ENCODE measurements at regions not wholly inside any gene's neighbourhood (a gene's known extent, or its start where the extent isn't known, plus 50 kb on each side); places are given as distances from the start of the nearest gene placed in this dataset.

- ATAC-seq (no peak), DNase-seq (ENCODE audit: low spot score) (no peak)
- peaks cover 24 to 29% of the 10 kb centered on the region in 2 donors for H3K4me1 Mint-ChIP-seq (ENCODE audit: low read depth in 2 of 2)
- peaks cover 57 to 68% of the 10 kb centered on the region in 2 donors for H3K27me3 Mint-ChIP-seq
- H3K36me3 Mint-ChIP-seq = no peaks in the 10 kb centered on the region
- no peaks in the 10 kb centered on the region for H3K9me3 Mint-ChIP-seq
- no peak overlapping the region for H3K27ac Mint-ChIP-seq
- H3K4me3 Mint-ChIP-seq = no peak overlapping the region
These were observed 70.9 kb upstream of the POLG start for GRCh38 chr15:89405494-89405893.

GRCh38 chr15:89404023-89404422 is 69.4 kb upstream of the POLG start:
- H3K4me1 Mint-ChIP-seq (ENCODE audit: low read depth in 2 of 2) = peaks cover 22 to 25% of the 10 kb centered on the region in 2 donors
- H3K36me3 Mint-ChIP-seq = no peaks in the 10 kb centered on the region
- DNase-seq (ENCODE audit: low spot score) = no peak

GRCh38 chr15:89402518-89402805 is 67.8 kb upstream of the POLG start:
- Mint-ChIP-seq H3K27me3 (peaks cover 41 to 51% of the 10 kb centered on the region in 2 donors), H3K4me1 (ENCODE audit: low read depth in 2 of 2) (peaks cover 9 to 14% of the 10 kb centered on the region in 2 donors), H3K36me3 (no peaks in the 10 kb centered on the region), H3K27ac (no peak overlapping the region), H3K4me3 (no peak overlapping the region), H3K9me3 (no peaks in the 10 kb centered on the region)
- DNase-seq (ENCODE audit: low spot score) (no peak), ATAC-seq (no peak)

More at GRCh38 chr15:89404023-89404422, 69.4 kb upstream of the POLG start:
- peaks cover 52 to 66% of the 10 kb centered on the region in 2 donors for H3K27me3 Mint-ChIP-seq
- no peak for ATAC-seq
- no peaks in the 10 kb centered on the region for H3K9me3 Mint-ChIP-seq
- no peak overlapping the region for H3K27ac Mint-ChIP-seq
- no peak overlapping the region for H3K4me3 Mint-ChIP-seq

- no peak for ATAC-seq
- H3K4me1 Mint-ChIP-seq (ENCODE audit: low read depth in 2 of 2) = peaks cover 12 to 16% of the 10 kb centered on the region in 2 donors
- peak overlapping the region; percentile 16 for H3K4me3 Mint-ChIP-seq
- H3K9me3 Mint-ChIP-seq = no peaks in the 10 kb centered on the region
- H3K27ac Mint-ChIP-seq = no peak overlapping the region
- peaks cover 41 to 51% of the 10 kb centered on the region in 2 donors for H3K27me3 Mint-ChIP-seq
- H3K36me3 Mint-ChIP-seq = no peaks in the 10 kb centered on the region
- DNase-seq (ENCODE audit: low spot score) = no peak
These were observed 67.2 kb upstream of the POLG start for GRCh38 chr15:89401631-89402517.

GRCh38 chr15:89400782-89401545 is 66.3 kb upstream of the POLG start:
- Mint-ChIP-seq H3K36me3 (no peaks in the 10 kb centered on the region), H3K4me3 (peak overlapping the region; percentile 75), H3K27me3 (peaks cover 36 to 44% of the 10 kb centered on the region in 2 donors), H3K9me3 (no peaks in the 10 kb centered on the region), H3K27ac (no peak overlapping the region), H3K4me1 (ENCODE audit: low read depth in 2 of 2) (peaks cover 20 to 21% of the 10 kb centered on the region in 2 donors)
- DNase-seq (ENCODE audit: low spot score) (no peak), ATAC-seq (no peak)

GRCh38 chr15:89400116-89400781 is 65.6 kb upstream of the POLG start:
- no peak overlapping the region for H3K27ac Mint-ChIP-seq
- no peaks in the 10 kb centered on the region for H3K9me3 Mint-ChIP-seq
- H3K36me3 Mint-ChIP-seq = no peaks in the 10 kb centered on the region
- H3K27me3 Mint-ChIP-seq = peaks cover 29 to 37% of the 10 kb centered on the region in 2 donors
- DNase-seq (ENCODE audit: low spot score) = no peak
- H3K4me1 Mint-ChIP-seq (ENCODE audit: low read depth in 2 of 2) = peaks cover 22 to 23% of the 10 kb centered on the region in 2 donors
- H3K4me3 Mint-ChIP-seq = peak overlapping the region; percentile 75
- peak; percentile 1 to 21 for ATAC-seq

- H3K9me3 Mint-ChIP-seq = no peaks in the 10 kb centered on the region
- H3K4me3 Mint-ChIP-seq = peak overlapping the region; percentile 53
- H3K4me1 Mint-ChIP-seq (ENCODE audit: low read depth in 2 of 2) = peaks cover 22 to 23% of the 10 kb centered on the region in 2 donors
- H3K27ac Mint-ChIP-seq = no peak overlapping the region
- peaks cover 25 to 33% of the 10 kb centered on the region in 2 donors for H3K27me3 Mint-ChIP-seq
- H3K36me3 Mint-ChIP-seq = no peaks in the 10 kb centered on the region
- DNase-seq (ENCODE audit: low spot score) (peak; percentile 76), ATAC-seq (peak; percentile 81 to 85)
These were observed 64.9 kb upstream of the POLG start for GRCh38 chr15:89399238-89400115.

GRCh38 chr15:89398896-89399237 is 64.2 kb upstream of the POLG start:
- ATAC-seq (no peak), DNase-seq (ENCODE audit: low spot score) (no peak)
- Mint-ChIP-seq H3K27me3 (peaks cover 26 to 29% of the 10 kb centered on the region in 2 donors), H3K36me3 (no peaks in the 10 kb centered on the region), H3K4me3 (peak overlapping the region; percentile 39), H3K4me1 (ENCODE audit: low read depth in 2 of 2) (peaks cover 22 to 23% of the 10 kb centered on the region in 2 donors), H3K27ac (no peak overlapping the region), H3K9me3 (no peaks in the 10 kb centered on the region)

- no peak overlapping the region for H3K4me3 Mint-ChIP-seq
- H3K27ac Mint-ChIP-seq = no peak overlapping the region
- no peaks in the 10 kb centered on the region for H3K9me3 Mint-ChIP-seq
- DNase-seq (ENCODE audit: low spot score) (no peak), ATAC-seq (no peak)
- H3K27me3 Mint-ChIP-seq = peaks cover 17% of the 10 kb centered on the region in 2 donors
- peaks cover 22 to 23% of the 10 kb centered on the region in 2 donors for H3K4me1 Mint-ChIP-seq (ENCODE audit: low read depth in 2 of 2)
- H3K36me3 Mint-ChIP-seq = no peaks in the 10 kb centered on the region
These were observed 63.0 kb upstream of the POLG start for GRCh38 chr15:89397653-89398023.

- Mint-ChIP-seq H3K4me1 (ENCODE audit: low read depth in 2 of 2) (peaks cover 18 to 23% of the 10 kb centered on the region in 2 donors), H3K27me3 (peaks cover 10 to 11% of the 10 kb centered on the region in 2 donors), H3K9me3 (no peaks in the 10 kb centered on the region), H3K4me3 (no peak overlapping the region), H3K27ac (peak overlapping the region in 1 of 2 donors; percentile 40), H3K36me3 (no peaks in the 10 kb centered on the region)
- ATAC-seq (no peak), DNase-seq (ENCODE audit: low spot score) (no peak)
These were observed 62.4 kb upstream of the POLG start for GRCh38 chr15:89396723-89397652.

GRCh38 chr15:89395996-89396395 is 61.4 kb upstream of the POLG start:
- Mint-ChIP-seq H3K9me3 (no peaks in the 10 kb centered on the region), H3K27me3 (peaks cover under 1 to 3% of the 10 kb centered on the region in 2 donors), H3K4me3 (peak overlapping the region; percentile 39), H3K27ac (peak overlapping the region; percentile 40 to 44), H3K4me1 (ENCODE audit: low read depth in 2 of 2) (peaks cover 14 to 15% of the 10 kb centered on the region in 2 donors), H3K36me3 (no peaks in the 10 kb centered on the region)
- ATAC-seq = peak; percentile 48 to 76
- no peak for DNase-seq (ENCODE audit: low spot score)

GRCh38 chr15:89395461-89395871 is 60.8 kb upstream of the POLG start:
- H3K4me1 Mint-ChIP-seq (ENCODE audit: low read depth in 2 of 2) = peaks cover 15 to 17% of the 10 kb centered on the region in 2 donors
- H3K27me3 Mint-ChIP-seq = peaks cover 0 to 3% of the 10 kb centered on the region in 2 donors
- H3K9me3 Mint-ChIP-seq = no peaks in the 10 kb centered on the region
- no peak for ATAC-seq
- no peak overlapping the region for H3K4me3 Mint-ChIP-seq
- no peaks in the 10 kb centered on the region for H3K36me3 Mint-ChIP-seq
- no peak for DNase-seq (ENCODE audit: low spot score)
- H3K27ac Mint-ChIP-seq = peak overlapping the region in 1 of 2 donors; percentile 40
